H1 (cell line): ENCODE measurements at regions not wholly inside any gene's neighbourhood (a gene's known extent, or its start where the extent isn't known, plus 50 kb on each side); places are given as distances from the start of the nearest gene placed in this dataset.

Source experiments
- CHD1 ChIP-seq: IDR thresholded peaks from 2 replicates; pipeline ENCODE4 v1.6.1; 2012; ENCODE audit warnings: low read depth, low read length, improper control_type of control experiment
- CREB1 ChIP-seq: IDR thresholded peaks from 2 replicates; pipeline ENCODE4 v1.6.1; 2012; ENCODE audit warnings: inconsistent platforms
- KDM4A ChIP-seq: IDR thresholded peaks from one replicate; pipeline ENCODE4 v1.7.1; 2012; ENCODE audit warnings: low read depth, mild to moderate bottlenecking, moderate library complexity, low read length, inconsistent platforms; ENCODE audit not compliant: severe bottlenecking
- MAFK ChIP-seq: IDR thresholded peaks from 2 replicates; pipeline ENCODE4 v1.6.1; 2012; ENCODE audit warnings: low read depth, mild to moderate bottlenecking, improper control_type of control experiment, low read length
- PHF8 ChIP-seq: fragments of 200-600 bp; sonication (generic); conservative IDR thresholded peaks from 2 replicates; pipeline ENCODE4 v1.7.1; 2012; ENCODE audit warnings: low read depth, mild to moderate bottlenecking, inconsistent platforms, low read length, moderate library complexity
- RAD21 ChIP-seq, 2 experiments: IDR thresholded peaks in 1 of 2; conservative IDR thresholded peaks in 1 of 2; 2 replicates each; pipeline ENCODE4 v1.6.1; 2011; ENCODE audit warnings: low read depth in 2 of 2, low read length in 2 of 2, improper control_type of control experiment in 1 of 2, inconsistent platforms in 1 of 2, mild to moderate bottlenecking in 1 of 2, moderate library complexity in 1 of 2
- RXRA ChIP-seq: IDR thresholded peaks from 2 replicates; pipeline ENCODE4 v1.6.1; 2011; ENCODE audit warnings: low read depth, mild to moderate bottlenecking, low read length, moderate library complexity; ENCODE audit not compliant: insufficient read depth
- SP4 ChIP-seq: IDR thresholded peaks from 2 replicates; pipeline ENCODE4 v1.6.1; 2012; ENCODE audit warnings: low read length, inconsistent platforms
- TEAD4 ChIP-seq: IDR thresholded peaks from 2 replicates; pipeline ENCODE4 v1.6.1; 2012; ENCODE audit warnings: low read depth, low read length, inconsistent platforms, mixed read lengths
- USF2 ChIP-seq: IDR thresholded peaks from 2 replicates; pipeline ENCODE4 v1.6.1; 2011; ENCODE audit warnings: low read length, improper control_type of control experiment
- TF ChIP-seq, protein P1 (sequence below): fragments of 300-600 bp; sonication (generic); IDR thresholded peaks from 2 replicates; pipeline ENCODE4 v1.7.1; 2012; ENCODE audit warnings: low read length, moderate library complexity, mild to moderate bottlenecking, inconsistent platforms; ENCODE audit not compliant: insufficient replicate concordance

DNA sequence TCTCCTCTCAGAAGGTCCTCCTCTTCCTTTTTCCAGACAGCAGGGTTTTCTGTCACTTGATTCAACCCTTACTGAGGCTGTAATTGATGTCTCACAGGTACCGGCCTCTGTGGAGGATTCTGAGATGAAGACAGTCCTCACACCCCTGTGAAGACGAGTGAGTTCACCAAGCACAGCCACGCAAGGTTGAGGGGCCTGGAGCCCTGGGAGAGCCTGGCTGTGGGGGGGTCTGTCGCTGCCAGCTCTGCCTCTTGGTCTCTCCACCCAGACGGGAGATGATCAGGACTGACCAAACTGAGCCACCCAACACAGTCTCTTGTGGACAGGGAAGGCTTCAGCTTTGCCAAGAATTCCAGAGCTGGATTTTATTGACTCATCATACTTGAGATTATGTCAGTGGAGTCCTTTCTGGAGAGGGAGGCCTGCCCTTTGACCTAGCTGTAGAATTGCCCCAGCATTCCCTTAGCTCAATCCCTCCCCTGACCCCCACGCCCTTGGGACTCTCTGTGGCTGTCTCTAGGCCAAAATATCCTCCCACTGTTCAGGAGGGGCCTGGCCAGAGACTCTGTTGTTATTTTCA is 51.1 kb upstream of the CRHR1 start (continued):
- TF ChIP-seq, protein P1, sequence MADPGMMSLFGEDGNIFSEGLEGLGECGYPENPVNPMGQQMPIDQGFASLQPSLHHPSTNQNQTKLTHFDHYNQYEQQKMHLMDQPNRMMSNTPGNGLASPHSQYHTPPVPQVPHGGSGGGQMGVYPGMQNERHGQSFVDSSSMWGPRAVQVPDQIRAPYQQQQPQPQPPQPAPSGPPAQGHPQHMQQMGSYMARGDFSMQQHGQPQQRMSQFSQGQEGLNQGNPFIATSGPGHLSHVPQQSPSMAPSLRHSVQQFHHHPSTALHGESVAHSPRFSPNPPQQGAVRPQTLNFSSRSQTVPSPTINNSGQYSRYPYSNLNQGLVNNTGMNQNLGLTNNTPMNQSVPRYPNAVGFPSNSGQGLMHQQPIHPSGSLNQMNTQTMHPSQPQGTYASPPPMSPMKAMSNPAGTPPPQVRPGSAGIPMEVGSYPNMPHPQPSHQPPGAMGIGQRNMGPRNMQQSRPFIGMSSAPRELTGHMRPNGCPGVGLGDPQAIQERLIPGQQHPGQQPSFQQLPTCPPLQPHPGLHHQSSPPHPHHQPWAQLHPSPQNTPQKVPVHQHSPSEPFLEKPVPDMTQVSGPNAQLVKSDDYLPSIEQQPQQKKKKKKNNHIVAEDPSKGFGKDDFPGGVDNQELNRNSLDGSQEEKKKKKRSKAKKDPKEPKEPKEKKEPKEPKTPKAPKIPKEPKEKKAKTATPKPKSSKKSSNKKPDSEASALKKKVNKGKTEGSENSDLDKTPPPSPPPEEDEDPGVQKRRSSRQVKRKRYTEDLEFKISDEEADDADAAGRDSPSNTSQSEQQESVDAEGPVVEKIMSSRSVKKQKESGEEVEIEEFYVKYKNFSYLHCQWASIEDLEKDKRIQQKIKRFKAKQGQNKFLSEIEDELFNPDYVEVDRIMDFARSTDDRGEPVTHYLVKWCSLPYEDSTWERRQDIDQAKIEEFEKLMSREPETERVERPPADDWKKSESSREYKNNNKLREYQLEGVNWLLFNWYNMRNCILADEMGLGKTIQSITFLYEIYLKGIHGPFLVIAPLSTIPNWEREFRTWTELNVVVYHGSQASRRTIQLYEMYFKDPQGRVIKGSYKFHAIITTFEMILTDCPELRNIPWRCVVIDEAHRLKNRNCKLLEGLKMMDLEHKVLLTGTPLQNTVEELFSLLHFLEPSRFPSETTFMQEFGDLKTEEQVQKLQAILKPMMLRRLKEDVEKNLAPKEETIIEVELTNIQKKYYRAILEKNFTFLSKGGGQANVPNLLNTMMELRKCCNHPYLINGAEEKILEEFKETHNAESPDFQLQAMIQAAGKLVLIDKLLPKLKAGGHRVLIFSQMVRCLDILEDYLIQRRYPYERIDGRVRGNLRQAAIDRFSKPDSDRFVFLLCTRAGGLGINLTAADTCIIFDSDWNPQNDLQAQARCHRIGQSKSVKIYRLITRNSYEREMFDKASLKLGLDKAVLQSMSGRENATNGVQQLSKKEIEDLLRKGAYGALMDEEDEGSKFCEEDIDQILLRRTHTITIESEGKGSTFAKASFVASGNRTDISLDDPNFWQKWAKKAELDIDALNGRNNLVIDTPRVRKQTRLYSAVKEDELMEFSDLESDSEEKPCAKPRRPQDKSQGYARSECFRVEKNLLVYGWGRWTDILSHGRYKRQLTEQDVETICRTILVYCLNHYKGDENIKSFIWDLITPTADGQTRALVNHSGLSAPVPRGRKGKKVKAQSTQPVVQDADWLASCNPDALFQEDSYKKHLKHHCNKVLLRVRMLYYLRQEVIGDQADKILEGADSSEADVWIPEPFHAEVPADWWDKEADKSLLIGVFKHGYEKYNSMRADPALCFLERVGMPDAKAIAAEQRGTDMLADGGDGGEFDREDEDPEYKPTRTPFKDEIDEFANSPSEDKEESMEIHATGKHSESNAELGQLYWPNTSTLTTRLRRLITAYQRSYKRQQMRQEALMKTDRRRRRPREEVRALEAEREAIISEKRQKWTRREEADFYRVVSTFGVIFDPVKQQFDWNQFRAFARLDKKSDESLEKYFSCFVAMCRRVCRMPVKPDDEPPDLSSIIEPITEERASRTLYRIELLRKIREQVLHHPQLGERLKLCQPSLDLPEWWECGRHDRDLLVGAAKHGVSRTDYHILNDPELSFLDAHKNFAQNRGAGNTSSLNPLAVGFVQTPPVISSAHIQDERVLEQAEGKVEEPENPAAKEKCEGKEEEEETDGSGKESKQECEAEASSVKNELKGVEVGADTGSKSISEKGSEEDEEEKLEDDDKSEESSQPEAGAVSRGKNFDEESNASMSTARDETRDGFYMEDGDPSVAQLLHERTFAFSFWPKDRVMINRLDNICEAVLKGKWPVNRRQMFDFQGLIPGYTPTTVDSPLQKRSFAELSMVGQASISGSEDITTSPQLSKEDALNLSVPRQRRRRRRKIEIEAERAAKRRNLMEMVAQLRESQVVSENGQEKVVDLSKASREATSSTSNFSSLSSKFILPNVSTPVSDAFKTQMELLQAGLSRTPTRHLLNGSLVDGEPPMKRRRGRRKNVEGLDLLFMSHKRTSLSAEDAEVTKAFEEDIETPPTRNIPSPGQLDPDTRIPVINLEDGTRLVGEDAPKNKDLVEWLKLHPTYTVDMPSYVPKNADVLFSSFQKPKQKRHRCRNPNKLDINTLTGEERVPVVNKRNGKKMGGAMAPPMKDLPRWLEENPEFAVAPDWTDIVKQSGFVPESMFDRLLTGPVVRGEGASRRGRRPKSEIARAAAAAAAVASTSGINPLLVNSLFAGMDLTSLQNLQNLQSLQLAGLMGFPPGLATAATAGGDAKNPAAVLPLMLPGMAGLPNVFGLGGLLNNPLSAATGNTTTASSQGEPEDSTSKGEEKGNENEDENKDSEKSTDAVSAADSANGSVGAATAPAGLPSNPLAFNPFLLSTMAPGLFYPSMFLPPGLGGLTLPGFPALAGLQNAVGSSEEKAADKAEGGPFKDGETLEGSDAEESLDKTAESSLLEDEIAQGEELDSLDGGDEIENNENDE, result no peak
- no peak for TF ChIP-seq USF2
- no peak for TF ChIP-seq KDM4A
- TF ChIP-seq RXRA, result no peak
- TF ChIP-seq CHD1, result no peak
- TF ChIP-seq SP4, result no peak
- TF ChIP-seq RAD21 (IDR thresholded peaks at IDR 0.05 in 1 of 2, conservative IDR thresholded peaks at IDR 0.05 in 1 of 2; ENCODE audit: low read depth in 2 of 2, low read length in 2 of 2), result no peak
- no peak for TF ChIP-seq MAFK
- TF ChIP-seq PHF8, result no peak
- no peak for TF ChIP-seq TEAD4
- no peak for TF ChIP-seq CREB1
